Skeletal muscle tissue (tissue), 3 donors: ENCODE measurements at regions not wholly inside any gene's neighbourhood (a gene's known extent, or its start where the extent isn't known, plus 50 kb on each side); places are given as distances from the start of the nearest gene placed in this dataset.

ENCODE experiments used
- H3K27ac ChIP-seq: one replicate; pipeline ENCODE4 v1.7.0; 2013; ENCODE audit warnings: mild to moderate bottlenecking, low read depth, low read length, inconsistent platforms
- H3K27me3 ChIP-seq, 3 donors: one replicate each; pipeline ENCODE4 v1.7.0; 2013; ENCODE audit warnings: low read length in 3 of 3; ENCODE audit not compliant: control insufficient read depth in 3 of 3, insufficient read depth in 3 of 3
- H3K36me3 ChIP-seq, 3 donors: one replicate each; pipeline ENCODE4 v1.7.0; 2013; ENCODE audit warnings: low read length in 3 of 3; ENCODE audit not compliant: control insufficient read depth in 3 of 3, insufficient read depth in 3 of 3
- H3K4me1 ChIP-seq, 3 donors: one replicate each; pipeline ENCODE4 v1.7.0; 2013; ENCODE audit warnings: low read length in 3 of 3, mild to moderate bottlenecking in 3 of 3; ENCODE audit not compliant: control insufficient read depth in 3 of 3, insufficient read depth in 3 of 3
- H3K4me3 ChIP-seq, 3 donors: one replicate each; pipeline ENCODE4 v1.7.0; 2013; ENCODE audit warnings: low read length in 3 of 3
- H3K9ac ChIP-seq, 3 donors: one replicate each; pipeline ENCODE4 v1.7.0; 2013; ENCODE audit warnings: low read length in 3 of 3, mild to moderate bottlenecking in 3 of 3, moderate library complexity in 2 of 3, low read depth in 1 of 3
- H3K9me3 ChIP-seq, 3 donors: one replicate each; pipeline ENCODE4 v1.7.0; 2013; ENCODE audit warnings: low read length in 3 of 3; ENCODE audit not compliant: control insufficient read depth in 3 of 3
- donor health status: Osteomylitis.

- H3K4me3 ChIP-seq: no peak overlapping the region
- peaks cover 4 to 5% (median 5%) of the 10 kb centered on the region in 3 donors for H3K27me3 ChIP-seq
- no peaks in the 10 kb centered on the region for H3K36me3 ChIP-seq
- H3K9me3 ChIP-seq: no peaks in the 10 kb centered on the region
- H3K9ac ChIP-seq: no peak overlapping the region
- no peak overlapping the region for H3K27ac ChIP-seq
- no peaks in the 10 kb centered on the region for H3K4me1 ChIP-seq
Measured at GRCh38 chr18:25735459-25735858, 355.0 kb downstream of the SS18 start.

GRCh38 chr18:25734336-25734735 is 356.1 kb downstream of the SS18 start:
- no peaks in the 10 kb centered on the region for H3K36me3 ChIP-seq
- no peak overlapping the region for H3K4me3 ChIP-seq
- H3K9me3 ChIP-seq: no peaks in the 10 kb centered on the region
- no peak overlapping the region for H3K9ac ChIP-seq
- peaks cover 4 to 5% (median 5%) of the 10 kb centered on the region in 3 donors for H3K27me3 ChIP-seq
- H3K4me1 ChIP-seq: no peaks in the 10 kb centered on the region
- no peak overlapping the region for H3K27ac ChIP-seq

GRCh38 chr18:25732862-25733261 is 357.6 kb downstream of the SS18 start:
- peaks cover 4 to 5% (median 5%) of the 10 kb centered on the region in 3 donors for H3K27me3 ChIP-seq
- H3K4me1 ChIP-seq: no peaks in the 10 kb centered on the region
- H3K9me3 ChIP-seq: no peaks in the 10 kb centered on the region
- no peak overlapping the region for H3K4me3 ChIP-seq
- no peak overlapping the region for H3K9ac ChIP-seq
- H3K36me3 ChIP-seq: no peaks in the 10 kb centered on the region
- no peak overlapping the region for H3K27ac ChIP-seq

GRCh38 chr18:25729072-25729471 is 361.3 kb downstream of the SS18 start:
- Histone ChIP-seq H3K9me3 (no peaks in the 10 kb centered on the region), H3K27ac (no peak overlapping the region), H3K4me3 (no peak overlapping the region), H3K36me3 (no peaks in the 10 kb centered on the region), H3K27me3 (no peaks in the 10 kb centered on the region), H3K4me1 (no peaks in the 10 kb centered on the region), H3K9ac (no peak overlapping the region)

GRCh38 chr18:25727281-25727985 is 363.0 kb downstream of the SS18 start:
- no peaks in the 10 kb centered on the region for H3K27me3 ChIP-seq
- H3K27ac ChIP-seq: no peak overlapping the region
- H3K9me3 ChIP-seq: peaks cover 0 to 3% (median 2%) of the 10 kb centered on the region in 3 donors
- H3K9ac ChIP-seq: no peak overlapping the region
- H3K4me3 ChIP-seq: no peak overlapping the region
- H3K36me3 ChIP-seq: no peaks in the 10 kb centered on the region
- no peaks in the 10 kb centered on the region for H3K4me1 ChIP-seq

GRCh38 chr18:25726298-25726697 is 364.1 kb downstream of the SS18 start:
- H3K36me3 ChIP-seq: no peaks in the 10 kb centered on the region
- H3K27ac ChIP-seq: no peak overlapping the region
- H3K4me1 ChIP-seq: no peaks in the 10 kb centered on the region
- no peak overlapping the region for H3K9ac ChIP-seq
- no peak overlapping the region for H3K4me3 ChIP-seq
- peaks cover 0 to 3% (median 2%) of the 10 kb centered on the region in 3 donors for H3K9me3 ChIP-seq
- no peaks in the 10 kb centered on the region for H3K27me3 ChIP-seq

GRCh38 chr18:25725501-25725900 is 364.9 kb downstream of the SS18 start:
- Histone ChIP-seq H3K9me3 (peaks cover 0 to 3% (median 2%) of the 10 kb centered on the region in 3 donors), H3K27me3 (no peaks in the 10 kb centered on the region), H3K27ac (no peak overlapping the region), H3K4me3 (no peak overlapping the region), H3K4me1 (no peaks in the 10 kb centered on the region), H3K9ac (no peak overlapping the region), H3K36me3 (no peaks in the 10 kb centered on the region)

- Histone ChIP-seq H3K36me3 (no peaks in the 10 kb centered on the region), H3K27me3 (no peaks in the 10 kb centered on the region), H3K4me3 (no peak overlapping the region), H3K4me1 (no peaks in the 10 kb centered on the region), H3K27ac (no peak overlapping the region), H3K9me3 (peaks cover 0 to 3% (median 2%) of the 10 kb centered on the region in 3 donors), H3K9ac (no peak overlapping the region)
Measured at GRCh38 chr18:25724997-25725396, 365.4 kb downstream of the SS18 start.

- no peak overlapping the region for H3K4me3 ChIP-seq
- H3K9me3 ChIP-seq: peaks cover 0 to 3% (median 2%) of the 10 kb centered on the region in 3 donors
- H3K9ac ChIP-seq: no peak overlapping the region
- H3K4me1 ChIP-seq: no peaks in the 10 kb centered on the region
- H3K27ac ChIP-seq: no peak overlapping the region
- H3K36me3 ChIP-seq: no peaks in the 10 kb centered on the region
- no peaks in the 10 kb centered on the region for H3K27me3 ChIP-seq
Measured at GRCh38 chr18:25724121-25724520, 366.3 kb downstream of the SS18 start.

- no peaks in the 10 kb centered on the region for H3K27me3 ChIP-seq
- H3K9ac ChIP-seq: no peak overlapping the region
- H3K36me3 ChIP-seq: no peaks in the 10 kb centered on the region
- no peak overlapping the region for H3K4me3 ChIP-seq
- no peaks in the 10 kb centered on the region for H3K4me1 ChIP-seq
- H3K9me3 ChIP-seq: peaks cover 0 to 9% (median 0%) of the 10 kb centered on the region in 3 donors
- H3K27ac ChIP-seq: no peak overlapping the region
Measured at GRCh38 chr18:25713103-25713502, 361.1 kb upstream of the ZNF521 start.
